Hepatocyte (in vitro differentiated cells): ENCODE measurements at regions not wholly inside any gene's neighbourhood (a gene's known extent, or its start where the extent isn't known, plus 50 kb on each side); places are given as distances from the start of the nearest gene placed in this dataset.

Experiments
- DNase-seq: peaks from one replicate; pipeline ENCODE4 v3.0.0-alpha.2; 2016; ENCODE audit warnings: low spot score
- H2AFZ ChIP-seq: fragments of 200-600 bp; sonication (generic); 2 replicates; pipeline ENCODE4 v1.6.0; 2016; ENCODE audit warnings: antibody characterized with exemption, mild to moderate bottlenecking
- H3K27ac ChIP-seq: fragments of 200-600 bp; sonication (generic); 2 replicates; pipeline ENCODE4 v1.5.1; 2016; ENCODE audit warnings: mild to moderate bottlenecking
- H3K27me3 ChIP-seq: fragments of 200-600 bp; sonication (generic); 2 replicates; pipeline ENCODE4 v1.6.1; 2016
- H3K36me3 ChIP-seq: fragments of 200-600 bp; sonication (generic); replicated peaks from 2 replicates; pipeline ENCODE4 v1.5.1; 2016; ENCODE audit warnings: low read depth; ENCODE audit not compliant: insufficient read depth
- H3K4me1 ChIP-seq: fragments of 200-600 bp; sonication (generic); 2 replicates; pipeline ENCODE4 v1.5.1; 2016; ENCODE audit warnings: mild to moderate bottlenecking, moderate library complexity; ENCODE audit not compliant: insufficient read depth
- H3K4me2 ChIP-seq: fragments of 200-600 bp; sonication (generic); 2 replicates; pipeline ENCODE4 v1.6.0; 2016
- H3K4me3 ChIP-seq: fragments of 200-600 bp; sonication (generic); 2 replicates; pipeline ENCODE4 v1.5.1; 2016; ENCODE audit warnings: mild to moderate bottlenecking
- H3K79me2 ChIP-seq: fragments of 200-600 bp; sonication (generic); 2 replicates; pipeline ENCODE4 v1.6.0; 2017; ENCODE audit warnings: mild to moderate bottlenecking
- H3K9me2 ChIP-seq: fragments of 200-600 bp; sonication (generic); replicated peaks from 2 replicates; pipeline ENCODE4 v1.6.0; 2017; ENCODE audit warnings: mild to moderate bottlenecking; ENCODE audit not compliant: insufficient read depth
- H3K9me3 ChIP-seq: fragments of 200-600 bp; sonication (generic); 2 replicates; pipeline ENCODE4 v1.5.1; 2016; ENCODE audit warnings: low read depth, mild to moderate bottlenecking
- H4K20me1 ChIP-seq: fragments of 200-600 bp; sonication (generic); 2 replicates; pipeline ENCODE4 v1.6.0; 2016; ENCODE audit warnings: mild to moderate bottlenecking; ENCODE audit not compliant: insufficient read depth, poor library complexity, severe bottlenecking
- CTCF ChIP-seq: fragments of 200-600 bp; sonication (generic); IDR thresholded peaks from 2 replicates; pipeline ENCODE4 v1.5.1; 2016; ENCODE audit warnings: antibody characterized with exemption, mild to moderate bottlenecking; ENCODE audit not compliant: poor library complexity
- EZH2 ChIP-seq: fragments of 200-600 bp; sonication (generic); IDR thresholded peaks from 2 replicates; pipeline ENCODE4 v1.6.1; 2016; ENCODE audit warnings: antibody characterized with exemption, mild to moderate bottlenecking, borderline replicate concordance
- EZH2phosphoT487 ChIP-seq: fragments of 200-600 bp; sonication (generic); IDR thresholded peaks from one replicate; pipeline ENCODE4 v1.6.1; 2018; ENCODE audit warnings: antibody characterized with exemption, mild to moderate bottlenecking, low read depth, moderate library complexity; ENCODE audit not compliant: unreplicated experiment, severe bottlenecking
- WGBS: methylation state at CpG from one replicate; pipeline ENCODE4 v1.1.6; 2016; ENCODE audit warnings: low lambda C conversion rate; ENCODE audit errors: missing lambda C conversion rate; 5-methylcytosine and 5-hydroxymethylcytosine counted together

GRCh38 chr9:82670000-82670399 lies 392.9 kb downstream of the RASEF start:
- Histone ChIP-seq H3K27ac (no peak overlapping the region), H3K9me3 (no peaks in the 10 kb centered on the region), H3K36me3 (no peaks in the 10 kb centered on the region), H3K4me1 (no peaks in the 10 kb centered on the region), H3K4me2 (no peak overlapping the region), H2AFZ (no peak overlapping the region), H3K27me3 (no peaks in the 10 kb centered on the region), H3K9me2 (no peaks in the 10 kb centered on the region), H3K4me3 (no peak overlapping the region), H4K20me1 (no peaks in the 10 kb centered on the region), H3K79me2 (no peaks in the 10 kb centered on the region)
- WGBS = 100% methylated on average over 3 of the region's 3 CpGs
- TF ChIP-seq CTCF (no peak), EZH2phosphoT487 (no peak), EZH2 (no peak)
- DNase-seq = no peak

DNA sequence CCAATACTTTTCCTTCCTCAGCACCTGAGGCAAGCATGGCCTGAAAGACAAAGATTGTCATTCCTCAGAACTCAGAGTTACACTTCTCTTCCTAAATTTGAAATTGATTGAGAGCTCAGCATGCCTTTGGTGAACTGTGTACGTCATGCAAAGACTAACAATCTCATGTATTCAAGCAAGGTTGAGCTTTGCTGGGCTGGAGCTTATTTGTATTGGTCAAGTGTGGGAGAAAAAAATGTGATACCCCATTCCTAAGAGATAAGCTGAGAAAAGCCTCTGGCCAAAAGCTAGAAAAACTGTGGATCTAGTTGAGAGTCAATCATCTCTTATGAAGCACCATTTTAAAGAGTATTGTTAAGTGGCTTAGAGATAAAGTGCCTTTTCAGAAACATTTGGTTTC lies 392.2 kb downstream of the RASEF start:
- no peak for DNase-seq
- H3K4me3 ChIP-seq = no peak overlapping the region
- no peak overlapping the region for H3K4me2 ChIP-seq
- no peak overlapping the region for H3K27ac ChIP-seq
- WGBS = 77% methylated on average over 1 of the region's 1 CpG
- no peaks in the 10 kb centered on the region for H3K9me2 ChIP-seq
- H3K27me3 ChIP-seq = no peaks in the 10 kb centered on the region
- no peaks in the 10 kb centered on the region for H3K4me1 ChIP-seq
- no peak overlapping the region for H2AFZ ChIP-seq
- no peaks in the 10 kb centered on the region for H3K9me3 ChIP-seq
- no peaks in the 10 kb centered on the region for H4K20me1 ChIP-seq
- H3K36me3 ChIP-seq = no peaks in the 10 kb centered on the region
- TF ChIP-seq EZH2phosphoT487 = no peak
- TF ChIP-seq EZH2 = no peak
- TF ChIP-seq CTCF = no peak
- no peaks in the 10 kb centered on the region for H3K79me2 ChIP-seq

DNA sequence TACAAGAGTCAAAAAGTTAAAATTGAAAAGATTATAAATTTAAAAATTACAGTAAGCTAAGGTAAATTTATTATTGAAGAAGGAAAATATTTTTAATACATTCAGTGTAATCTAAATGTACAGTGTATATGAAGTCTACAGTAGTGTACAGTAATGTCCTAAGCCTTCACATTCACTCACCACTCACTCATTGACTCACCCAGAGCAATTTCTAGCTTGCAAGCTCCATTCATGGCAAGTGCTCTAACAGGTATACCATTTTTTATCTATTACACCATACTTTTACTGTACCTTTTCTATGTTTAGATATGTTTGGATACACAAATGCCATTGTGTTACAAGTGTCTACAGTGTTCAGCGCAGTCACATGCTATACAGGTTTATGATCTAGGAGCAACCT lies 389.7 kb downstream of the RASEF start:
- Histone ChIP-seq H3K4me1 (no peaks in the 10 kb centered on the region), H2AFZ (no peak overlapping the region), H3K27me3 (no peaks in the 10 kb centered on the region), H3K27ac (no peak overlapping the region), H3K4me3 (no peak overlapping the region), H3K36me3 (no peaks in the 10 kb centered on the region), H3K79me2 (no peaks in the 10 kb centered on the region), H3K4me2 (no peak overlapping the region), H3K9me3 (no peaks in the 10 kb centered on the region), H3K9me2 (no peaks in the 10 kb centered on the region), H4K20me1 (no peaks in the 10 kb centered on the region)
- WGBS = 91% methylated on average over 1 of the region's 1 CpG
- TF ChIP-seq EZH2 = no peak
- TF ChIP-seq EZH2phosphoT487 = no peak
- TF ChIP-seq CTCF = no peak
- no peak for DNase-seq

GRCh38 chr9:82673919-82674318 lies 389.0 kb downstream of the RASEF start:
- H3K9me2 ChIP-seq = no peaks in the 10 kb centered on the region
- no peaks in the 10 kb centered on the region for H3K9me3 ChIP-seq
- no peaks in the 10 kb centered on the region for H4K20me1 ChIP-seq
- H2AFZ ChIP-seq = no peak overlapping the region
- no peaks in the 10 kb centered on the region for H3K79me2 ChIP-seq
- TF ChIP-seq EZH2 (no peak), CTCF (no peak)
- no peak overlapping the region for H3K27ac ChIP-seq
- 76% methylated on average over 3 of the region's 3 CpGs for WGBS
- no peaks in the 10 kb centered on the region for H3K36me3 ChIP-seq
- no peak overlapping the region for H3K4me2 ChIP-seq
- no peak for DNase-seq
- H3K4me1 ChIP-seq = no peaks in the 10 kb centered on the region
- no peaks in the 10 kb centered on the region for H3K27me3 ChIP-seq
- no peak overlapping the region for H3K4me3 ChIP-seq
